Sigmoid colon (tissue), 6 donors: ENCODE measurements at regions not wholly inside any gene's neighbourhood (a gene's known extent, or its start where the extent isn't known, plus 50 kb on each side); places are given as distances from the start of the nearest gene placed in this dataset.

Experiments
- DNase-seq: peaks from one replicate; pipeline ENCODE4 v3.0.0-alpha.2; 2019
- H3K27ac ChIP-seq, 4 donors: fragments of 200-600 bp; sonication (generic); one replicate each; pipeline ENCODE4 v1.5.1; 2016 to 2019; ENCODE audit warnings: mild to moderate bottlenecking in 1 of 4
- H3K27me3 ChIP-seq, 3 donors: fragments of 200-600 bp; sonication (generic); one replicate each; pipeline ENCODE4 v1.5.1; 2019; ENCODE audit warnings: mild to moderate bottlenecking in 1 of 3
- H3K36me3 ChIP-seq, 4 donors: fragments of 200-600 bp; sonication (generic); one replicate each; pipeline ENCODE4 v1.5.1; 2016 to 2019
- H3K4me1 ChIP-seq, 4 donors: fragments of 200-600 bp; sonication (generic); one replicate each; pipeline ENCODE4 v1.5.1; 2017 to 2019
- H3K4me3 ChIP-seq, 4 donors: fragments of 200-600 bp; sonication (generic); one replicate each; pipeline ENCODE4 v1.5.1; 2017 to 2019; ENCODE audit warnings: mild to moderate bottlenecking in 2 of 4, moderate library complexity in 1 of 4
- H3K9me3 ChIP-seq, 4 donors: fragments of 200-600 bp in 3 of 4; sonication (generic) in 3 of 4; one replicate each; pipeline versions ENCODE4 v1.5.1 to v1.6.1; 2013 to 2019
- CTCF ChIP-seq, 4 experiments: fragments of 450-650 bp in 3 of 4; fragments of 200-600 bp in 1 of 4; IDR thresholded peaks; one replicate each; pipeline ENCODE4 v1.5.1; 2016 to 2019; ENCODE audit warnings: antibody characterized with exemption in 4 of 4, mild to moderate bottlenecking in 3 of 4, moderate library complexity in 2 of 4
- EP300 ChIP-seq, 4 donors: sonication (generic); formaldehyde crosslinking; IDR thresholded peaks; one replicate each; pipeline ENCODE4 v1.6.1; 2017; ENCODE audit warnings: antibody characterized with exemption in 4 of 4
- POLR2A ChIP-seq, 2 donors: fragments of 450-650 bp; IDR thresholded peaks; one replicate each; pipeline ENCODE4 v1.6.1; 2016; ENCODE audit warnings: antibody characterized with exemption in 2 of 2, mild to moderate bottlenecking in 2 of 2, moderate library complexity in 2 of 2
- POLR2AphosphoS5 ChIP-seq, 4 donors: sonication (generic); formaldehyde crosslinking; IDR thresholded peaks; one replicate each; pipeline ENCODE4 v1.6.1; 2017; ENCODE audit warnings: antibody characterized with exemption in 4 of 4
- WGBS, 2 donors: extraction: QIAGEN DNeasy Blood & Tissue Kit; methylation state at CpG; one replicate each; pipeline ENCODE4 v1.1.7; 2013; 5-methylcytosine and 5-hydroxymethylcytosine counted together
- intact Hi-C: fragments of 100-400 bp; cut with DNase I; formaldehyde crosslinking; loops from one replicate; pipeline ENCODE4 v1.15.1; 2023
- donor health status: healthy with polysubstance abuse.
- donor health status: healthy.

GRCh38 chr14:22113401-22113800 lies 439.8 kb upstream of the OR4E1 start:
- intact Hi-C loops = no loop called here
- Histone ChIP-seq H3K4me1 (peaks cover 0 to 1% (median 0%) of the 10 kb centered on the region in 4 donors), H3K27ac (no peak overlapping the region), H3K36me3 (no peaks in the 10 kb centered on the region), H3K9me3 (no peaks in the 10 kb centered on the region), H3K27me3 (no peaks in the 10 kb centered on the region), H3K4me3 (no peak overlapping the region)
- WGBS, 2 donors = 93 to 94% methylated on average over 13 of the region's 13 CpGs
- DNase-seq = no peak
- TF ChIP-seq CTCF (IDR thresholded peaks at IDR 0.05) (no peak), POLR2A (IDR thresholded peaks at IDR 0.05) (no peak), EP300 (IDR thresholded peaks at IDR 0.05) (no peak), POLR2AphosphoS5 (IDR thresholded peaks at IDR 0.05) (no peak)

GRCh38 chr14:22112004-22112403 lies 438.4 kb upstream of the OR4E1 start:
- Histone ChIP-seq H3K27ac (no peak overlapping the region), H3K4me1 (no peaks in the 10 kb centered on the region), H3K9me3 (no peaks in the 10 kb centered on the region), H3K27me3 (no peaks in the 10 kb centered on the region), H3K4me3 (no peak overlapping the region), H3K36me3 (no peaks in the 10 kb centered on the region)
- no peak for DNase-seq
- intact Hi-C loops = no loop called here
- 65 to 71% methylated on average over 3 of the region's 3 CpGs for WGBS, 2 donors
- TF ChIP-seq POLR2A (IDR thresholded peaks at IDR 0.05) = no peak
- no peak for TF ChIP-seq EP300 (IDR thresholded peaks at IDR 0.05)
- TF ChIP-seq POLR2AphosphoS5 (IDR thresholded peaks at IDR 0.05) = no peak
- TF ChIP-seq CTCF (IDR thresholded peaks at IDR 0.05) = no peak

GRCh38 chr14:22107753-22108152 lies 434.1 kb upstream of the OR4E1 start:
- TF ChIP-seq POLR2A (IDR thresholded peaks at IDR 0.05) (no peak), CTCF (IDR thresholded peaks at IDR 0.05) (no peak), POLR2AphosphoS5 (IDR thresholded peaks at IDR 0.05) (no peak), EP300 (IDR thresholded peaks at IDR 0.05) (no peak)
- Histone ChIP-seq H3K27ac (no peak overlapping the region), H3K4me3 (no peak overlapping the region), H3K4me1 (no peaks in the 10 kb centered on the region), H3K9me3 (no peaks in the 10 kb centered on the region), H3K27me3 (no peaks in the 10 kb centered on the region), H3K36me3 (no peaks in the 10 kb centered on the region)
- DNase-seq = no peak
- intact Hi-C loops = no loop called here

GRCh38 chr14:22106700-22107697 lies 433.4 kb upstream of the OR4E1 start:
- Histone ChIP-seq H3K27me3 (no peaks in the 10 kb centered on the region), H3K36me3 (no peaks in the 10 kb centered on the region), H3K4me3 (no peak overlapping the region), H3K4me1 (no peaks in the 10 kb centered on the region), H3K27ac (no peak overlapping the region), H3K9me3 (no peaks in the 10 kb centered on the region)
- no peak for DNase-seq
- no peak for TF ChIP-seq POLR2A (IDR thresholded peaks at IDR 0.05)
- no peak for TF ChIP-seq POLR2AphosphoS5 (IDR thresholded peaks at IDR 0.05)
- TF ChIP-seq CTCF (IDR thresholded peaks at IDR 0.05) = no peak
- TF ChIP-seq EP300 (IDR thresholded peaks at IDR 0.05) = no peak
- WGBS, 2 donors = 69 to 86% methylated on average over 8 of the region's 8 CpGs
- intact Hi-C loops = no loop called here
